ENCODE measurements at regions not wholly inside any gene's neighbourhood (a gene's known extent, or its start where the extent isn't known, plus 50 kb on each side); places are given as distances from the start of the nearest gene placed in this dataset.

DNA sequence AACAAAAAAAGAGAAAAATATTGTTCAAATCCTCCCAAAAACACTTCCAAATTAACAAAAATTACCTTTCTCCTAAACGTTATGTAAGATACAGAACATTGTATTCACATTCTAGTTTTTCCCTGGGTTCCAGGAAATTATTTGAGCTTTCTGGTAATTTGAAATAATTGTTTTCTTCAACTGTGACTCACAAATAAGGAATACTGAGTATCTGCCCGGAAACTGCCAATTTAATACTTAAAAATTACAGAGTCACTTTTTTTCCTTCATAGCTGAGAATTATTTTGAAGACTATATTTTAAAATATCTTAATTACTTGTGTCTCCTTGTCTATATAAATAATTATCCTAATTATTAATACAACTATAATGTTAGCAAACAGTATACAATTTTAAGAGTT, 709.0 kb upstream of the ARGLU1 start (continued):
- TF ChIP-seq, protein P1, sequence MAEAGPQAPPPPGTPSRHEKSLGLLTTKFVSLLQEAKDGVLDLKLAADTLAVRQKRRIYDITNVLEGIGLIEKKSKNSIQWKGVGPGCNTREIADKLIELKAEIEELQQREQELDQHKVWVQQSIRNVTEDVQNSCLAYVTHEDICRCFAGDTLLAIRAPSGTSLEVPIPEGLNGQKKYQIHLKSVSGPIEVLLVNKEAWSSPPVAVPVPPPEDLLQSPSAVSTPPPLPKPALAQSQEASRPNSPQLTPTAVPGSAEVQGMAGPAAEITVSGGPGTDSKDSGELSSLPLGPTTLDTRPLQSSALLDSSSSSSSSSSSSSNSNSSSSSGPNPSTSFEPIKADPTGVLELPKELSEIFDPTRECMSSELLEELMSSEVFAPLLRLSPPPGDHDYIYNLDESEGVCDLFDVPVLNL (CRISPR knock-in tag; IDR thresholded peaks at IDR 0.05; ENCODE audit: borderline replicate concordance, low read depth) = no peak
- TF ChIP-seq ZNF317 (CRISPR knock-in tag; IDR thresholded peaks at IDR 0.05; ENCODE audit: borderline replicate concordance, low read depth) (no peak), JUN (CRISPR knock-in tag; IDR thresholded peaks at IDR 0.05) (no peak), ETV6 (CRISPR knock-in tag; IDR thresholded peaks at IDR 0.05) (no peak), ZNF423 (CRISPR knock-in tag; IDR thresholded peaks at IDR 0.05) (no peak), SMAD3 (CRISPR knock-in tag; IDR thresholded peaks at IDR 0.05; ENCODE audit: borderline replicate concordance) (no peak), ZNF232 (CRISPR knock-in tag; IDR thresholded peaks at IDR 0.05) (no peak)

DNA sequence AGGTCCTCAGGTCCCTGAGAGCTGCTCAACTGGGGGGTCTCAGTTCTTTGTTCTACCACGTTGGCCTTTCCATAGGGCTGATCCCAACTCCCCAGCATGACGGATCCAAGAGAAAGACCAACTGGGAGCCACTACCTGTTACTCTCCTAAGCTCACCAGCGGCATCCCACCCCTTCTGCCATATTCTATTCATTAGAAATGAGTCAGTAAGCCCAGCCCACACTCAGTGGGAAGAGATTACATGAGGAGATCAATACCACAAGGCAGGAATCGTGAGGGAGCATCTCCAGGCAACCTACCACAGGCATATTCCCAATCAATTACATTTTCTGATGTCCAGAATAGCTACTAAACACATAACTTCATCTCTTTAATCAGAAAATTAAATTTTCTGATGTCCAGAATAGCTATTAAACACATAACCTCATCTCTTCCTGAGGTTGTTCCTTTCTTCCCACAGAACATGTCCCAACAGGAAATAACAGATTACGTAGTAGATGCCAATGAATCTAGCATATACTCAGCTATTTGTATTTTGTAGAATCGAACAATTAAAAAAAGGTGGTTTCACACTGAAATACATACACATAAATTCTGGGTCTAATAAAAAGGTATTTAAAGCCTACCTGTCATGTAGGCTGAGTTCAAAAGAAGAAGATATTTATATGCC, 708.1 kb upstream of the ARGLU1 start:
- POLR2A ChIA-PET = no interaction called here
- Mint-ChIP-seq H3K36me3 (no peaks in the 10 kb centered on the region), H3K27me3 (ENCODE audit: low read depth) (no peaks in the 10 kb centered on the region), H3K27ac (no peak overlapping the region), H3K4me1 (peaks cover 4% of the 10 kb centered on the region), H3K9me3 (no peaks in the 10 kb centered on the region), H3K4me3 (no peak overlapping the region)
- DNase-seq (ENCODE audit: low spot score) (no peak), ATAC-seq (no peak)
- no peak for TF ChIP-seq FOXK1 (CRISPR knock-in tag; IDR thresholded peaks at IDR 0.05)
- TF ChIP-seq NR2C2 (CRISPR knock-in tag; IDR thresholded peaks at IDR 0.05) = no peak
- TF ChIP-seq MYBL2 (CRISPR knock-in tag; IDR thresholded peaks at IDR 0.05) = no peak
- TF ChIP-seq, protein P2, sequence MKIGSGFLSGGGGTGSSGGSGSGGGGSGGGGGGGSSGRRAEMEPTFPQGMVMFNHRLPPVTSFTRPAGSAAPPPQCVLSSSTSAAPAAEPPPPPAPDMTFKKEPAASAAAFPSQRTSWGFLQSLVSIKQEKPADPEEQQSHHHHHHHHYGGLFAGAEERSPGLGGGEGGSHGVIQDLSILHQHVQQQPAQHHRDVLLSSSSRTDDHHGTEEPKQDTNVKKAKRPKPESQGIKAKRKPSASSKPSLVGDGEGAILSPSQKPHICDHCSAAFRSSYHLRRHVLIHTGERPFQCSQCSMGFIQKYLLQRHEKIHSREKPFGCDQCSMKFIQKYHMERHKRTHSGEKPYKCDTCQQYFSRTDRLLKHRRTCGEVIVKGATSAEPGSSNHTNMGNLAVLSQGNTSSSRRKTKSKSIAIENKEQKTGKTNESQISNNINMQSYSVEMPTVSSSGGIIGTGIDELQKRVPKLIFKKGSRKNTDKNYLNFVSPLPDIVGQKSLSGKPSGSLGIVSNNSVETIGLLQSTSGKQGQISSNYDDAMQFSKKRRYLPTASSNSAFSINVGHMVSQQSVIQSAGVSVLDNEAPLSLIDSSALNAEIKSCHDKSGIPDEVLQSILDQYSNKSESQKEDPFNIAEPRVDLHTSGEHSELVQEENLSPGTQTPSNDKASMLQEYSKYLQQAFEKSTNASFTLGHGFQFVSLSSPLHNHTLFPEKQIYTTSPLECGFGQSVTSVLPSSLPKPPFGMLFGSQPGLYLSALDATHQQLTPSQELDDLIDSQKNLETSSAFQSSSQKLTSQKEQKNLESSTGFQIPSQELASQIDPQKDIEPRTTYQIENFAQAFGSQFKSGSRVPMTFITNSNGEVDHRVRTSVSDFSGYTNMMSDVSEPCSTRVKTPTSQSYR (CRISPR knock-in tag; IDR thresholded peaks at IDR 0.05) = no peak
- TF ChIP-seq ZNF138 (CRISPR knock-in tag; conservative IDR thresholded peaks at IDR 0.05) = no peak
- TF ChIP-seq TP53 (CRISPR knock-in tag; IDR thresholded peaks at IDR 0.05) = no peak
- CTCF ChIA-PET = interaction anchor here (1.0 kb wide), 1 partner anchor 73 kb away, joined by 3 read pairs; no protein-coding TSS in a partner anchor

DNA sequence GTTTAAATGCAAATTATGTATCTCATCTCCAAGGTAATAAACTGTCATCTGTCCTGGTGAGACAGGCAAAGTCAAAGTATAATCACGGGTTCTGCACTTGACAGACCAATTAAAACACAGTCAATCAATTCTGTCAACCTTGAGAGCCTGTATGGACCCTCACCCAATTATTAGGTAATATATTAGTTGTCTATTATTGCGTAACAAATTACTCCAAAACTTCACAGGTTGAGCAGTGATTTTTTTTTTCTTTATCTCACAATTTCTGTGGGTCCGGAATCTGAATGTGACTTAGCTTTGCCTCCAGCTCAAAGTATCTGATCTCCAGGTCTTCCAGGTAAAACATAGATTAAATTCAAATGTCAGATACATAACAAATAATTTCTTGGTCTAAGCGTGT, 707.4 kb upstream of the ARGLU1 start:
- Mint-ChIP-seq H3K27ac (no peak overlapping the region), H3K36me3 (no peaks in the 10 kb centered on the region), H3K4me1 (peaks cover 8% of the 10 kb centered on the region), H3K4me3 (no peak overlapping the region), H3K9me3 (no peaks in the 10 kb centered on the region), H3K27me3 (ENCODE audit: low read depth) (no peaks in the 10 kb centered on the region)
- DNase-seq (ENCODE audit: low spot score) = no peak
- ChIA-PET CTCF (interaction anchor here (1.0 kb wide), 1 partner anchor 72 kb away, joined by 3 read pairs; no protein-coding TSS in a partner anchor), POLR2A (no interaction called here)
- ATAC-seq = no peak
- TF ChIP-seq ETV6 (CRISPR knock-in tag; IDR thresholded peaks at IDR 0.05) = no peak
- no peak for TF ChIP-seq ZNF263 (CRISPR knock-in tag; IDR thresholded peaks at IDR 0.05; ENCODE audit: low read depth)
- TF ChIP-seq, protein P3, sequence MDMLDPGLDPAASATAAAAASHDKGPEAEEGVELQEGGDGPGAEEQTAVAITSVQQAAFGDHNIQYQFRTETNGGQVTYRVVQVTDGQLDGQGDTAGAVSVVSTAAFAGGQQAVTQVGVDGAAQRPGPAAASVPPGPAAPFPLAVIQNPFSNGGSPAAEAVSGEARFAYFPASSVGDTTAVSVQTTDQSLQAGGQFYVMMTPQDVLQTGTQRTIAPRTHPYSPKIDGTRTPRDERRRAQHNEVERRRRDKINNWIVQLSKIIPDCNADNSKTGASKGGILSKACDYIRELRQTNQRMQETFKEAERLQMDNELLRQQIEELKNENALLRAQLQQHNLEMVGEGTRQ (CRISPR knock-in tag; IDR thresholded peaks at IDR 0.05) = no peak
- TF ChIP-seq, protein P4, sequence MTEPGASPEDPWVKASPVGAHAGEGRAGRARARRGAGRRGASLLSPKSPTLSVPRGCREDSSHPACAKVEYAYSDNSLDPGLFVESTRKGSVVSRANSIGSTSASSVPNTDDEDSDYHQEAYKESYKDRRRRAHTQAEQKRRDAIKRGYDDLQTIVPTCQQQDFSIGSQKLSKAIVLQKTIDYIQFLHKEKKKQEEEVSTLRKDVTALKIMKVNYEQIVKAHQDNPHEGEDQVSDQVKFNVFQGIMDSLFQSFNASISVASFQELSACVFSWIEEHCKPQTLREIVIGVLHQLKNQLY (CRISPR knock-in tag; IDR thresholded peaks at IDR 0.05) = no peak
- TF ChIP-seq, protein P5, sequence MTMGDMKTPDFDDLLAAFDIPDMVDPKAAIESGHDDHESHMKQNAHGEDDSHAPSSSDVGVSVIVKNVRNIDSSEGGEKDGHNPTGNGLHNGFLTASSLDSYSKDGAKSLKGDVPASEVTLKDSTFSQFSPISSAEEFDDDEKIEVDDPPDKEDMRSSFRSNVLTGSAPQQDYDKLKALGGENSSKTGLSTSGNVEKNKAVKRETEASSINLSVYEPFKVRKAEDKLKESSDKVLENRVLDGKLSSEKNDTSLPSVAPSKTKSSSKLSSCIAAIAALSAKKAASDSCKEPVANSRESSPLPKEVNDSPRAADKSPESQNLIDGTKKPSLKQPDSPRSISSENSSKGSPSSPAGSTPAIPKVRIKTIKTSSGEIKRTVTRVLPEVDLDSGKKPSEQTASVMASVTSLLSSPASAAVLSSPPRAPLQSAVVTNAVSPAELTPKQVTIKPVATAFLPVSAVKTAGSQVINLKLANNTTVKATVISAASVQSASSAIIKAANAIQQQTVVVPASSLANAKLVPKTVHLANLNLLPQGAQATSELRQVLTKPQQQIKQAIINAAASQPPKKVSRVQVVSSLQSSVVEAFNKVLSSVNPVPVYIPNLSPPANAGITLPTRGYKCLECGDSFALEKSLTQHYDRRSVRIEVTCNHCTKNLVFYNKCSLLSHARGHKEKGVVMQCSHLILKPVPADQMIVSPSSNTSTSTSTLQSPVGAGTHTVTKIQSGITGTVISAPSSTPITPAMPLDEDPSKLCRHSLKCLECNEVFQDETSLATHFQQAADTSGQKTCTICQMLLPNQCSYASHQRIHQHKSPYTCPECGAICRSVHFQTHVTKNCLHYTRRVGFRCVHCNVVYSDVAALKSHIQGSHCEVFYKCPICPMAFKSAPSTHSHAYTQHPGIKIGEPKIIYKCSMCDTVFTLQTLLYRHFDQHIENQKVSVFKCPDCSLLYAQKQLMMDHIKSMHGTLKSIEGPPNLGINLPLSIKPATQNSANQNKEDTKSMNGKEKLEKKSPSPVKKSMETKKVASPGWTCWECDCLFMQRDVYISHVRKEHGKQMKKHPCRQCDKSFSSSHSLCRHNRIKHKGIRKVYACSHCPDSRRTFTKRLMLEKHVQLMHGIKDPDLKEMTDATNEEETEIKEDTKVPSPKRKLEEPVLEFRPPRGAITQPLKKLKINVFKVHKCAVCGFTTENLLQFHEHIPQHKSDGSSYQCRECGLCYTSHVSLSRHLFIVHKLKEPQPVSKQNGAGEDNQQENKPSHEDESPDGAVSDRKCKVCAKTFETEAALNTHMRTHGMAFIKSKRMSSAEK (CRISPR knock-in tag; IDR thresholded peaks at IDR 0.05; ENCODE audit: borderline replicate concordance) = no peak
- TF ChIP-seq NR3C1 (CRISPR knock-in tag; conservative IDR thresholded peaks at IDR 0.05; ENCODE audit: low read depth) = no peak
- TF ChIP-seq, protein P6, sequence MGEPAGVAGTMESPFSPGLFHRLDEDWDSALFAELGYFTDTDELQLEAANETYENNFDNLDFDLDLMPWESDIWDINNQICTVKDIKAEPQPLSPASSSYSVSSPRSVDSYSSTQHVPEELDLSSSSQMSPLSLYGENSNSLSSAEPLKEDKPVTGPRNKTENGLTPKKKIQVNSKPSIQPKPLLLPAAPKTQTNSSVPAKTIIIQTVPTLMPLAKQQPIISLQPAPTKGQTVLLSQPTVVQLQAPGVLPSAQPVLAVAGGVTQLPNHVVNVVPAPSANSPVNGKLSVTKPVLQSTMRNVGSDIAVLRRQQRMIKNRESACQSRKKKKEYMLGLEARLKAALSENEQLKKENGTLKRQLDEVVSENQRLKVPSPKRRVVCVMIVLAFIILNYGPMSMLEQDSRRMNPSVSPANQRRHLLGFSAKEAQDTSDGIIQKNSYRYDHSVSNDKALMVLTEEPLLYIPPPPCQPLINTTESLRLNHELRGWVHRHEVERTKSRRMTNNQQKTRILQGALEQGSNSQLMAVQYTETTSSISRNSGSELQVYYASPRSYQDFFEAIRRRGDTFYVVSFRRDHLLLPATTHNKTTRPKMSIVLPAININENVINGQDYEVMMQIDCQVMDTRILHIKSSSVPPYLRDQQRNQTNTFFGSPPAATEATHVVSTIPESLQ (CRISPR knock-in tag; IDR thresholded peaks at IDR 0.05) = no peak
- TF ChIP-seq IRF2 (CRISPR knock-in tag; IDR thresholded peaks at IDR 0.05; ENCODE audit: borderline replicate concordance, low read depth) = no peak
